Endothelial cell of umbilical vein (primary cell): ENCODE measurements at regions not wholly inside any gene's neighbourhood (a gene's known extent, or its start where the extent isn't known, plus 50 kb on each side); places are given as distances from the start of the nearest gene placed in this dataset.
"Not testable (repeated sequence)": the region's sequence is repeated elsewhere in the genome, so short reads cannot be mapped to it uniquely, and the experiment has no call there.

Experiments used
- EZH2 ChIP-seq: IDR thresholded peaks from 2 replicates; pipeline ENCODE4 v1.6.1; 2012; ENCODE audit warnings: borderline replicate concordance, low read depth, mild to moderate bottlenecking, moderate library complexity, low read length, inconsistent platforms; ENCODE audit not compliant: severe bottlenecking
- GATA2 ChIP-seq: IDR thresholded peaks from 2 replicates; pipeline ENCODE4 v1.7.0; 2011; ENCODE audit warnings: low read depth, mild to moderate bottlenecking, moderate library complexity, mixed read lengths, low read length; ENCODE audit not compliant: insufficient read length, insufficient read depth
- POLR2A ChIP-seq: IDR thresholded peaks from 2 replicates; pipeline ENCODE4 v1.6.1; 2012; ENCODE audit warnings: low read depth, mild to moderate bottlenecking, control low read depth, low read length
- POLR2AphosphoS5 ChIP-seq: IDR thresholded peaks from 2 replicates; pipeline ENCODE4 v1.6.1; 2012; ENCODE audit warnings: low read depth, mild to moderate bottlenecking, control low read depth, low read length, moderate library complexity; ENCODE audit not compliant: insufficient read depth
- TF ChIP-seq, protein P1 (sequence below), 2 donors: IDR thresholded peaks; 1 replicate in 1 of 2; 2 replicates in 1 of 2; pipeline ENCODE4 v1.5.1; 2011; ENCODE audit warnings: low read length in 2 of 2, mild to moderate bottlenecking in 2 of 2, moderate library complexity in 2 of 2, control low read depth in 1 of 2, inconsistent platforms in 1 of 2, low read depth in 1 of 2; ENCODE audit not compliant: insufficient read depth in 1 of 2; ENCODE audit errors: extremely low read depth in 1 of 2
- TF ChIP-seq, protein P2 (sequence below): IDR thresholded peaks from 2 replicates; pipeline ENCODE4 v1.6.1; 2011; ENCODE audit not compliant: insufficient read depth, insufficient read length

DNA sequence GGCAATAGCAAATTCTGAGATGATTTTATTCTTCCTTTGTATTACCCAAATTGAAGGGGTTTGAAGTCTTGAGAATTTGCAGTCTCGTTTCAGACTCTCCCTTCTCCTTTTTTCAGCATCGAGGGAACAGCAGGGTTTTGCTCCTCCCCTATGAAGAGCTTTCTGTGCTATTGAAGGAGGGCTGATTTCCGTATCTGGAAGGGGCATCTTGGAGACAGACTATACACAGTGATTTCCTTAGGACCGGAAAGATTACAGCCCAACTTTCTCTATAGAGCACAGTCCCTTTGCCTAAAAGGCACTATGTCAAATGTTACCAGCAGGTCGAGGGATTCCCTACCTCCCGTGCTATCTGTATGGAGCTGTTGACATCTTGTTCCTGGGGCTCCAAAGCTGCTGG is 50.2 kb upstream of the ZNF195 start:
- TF ChIP-seq, protein P1, sequence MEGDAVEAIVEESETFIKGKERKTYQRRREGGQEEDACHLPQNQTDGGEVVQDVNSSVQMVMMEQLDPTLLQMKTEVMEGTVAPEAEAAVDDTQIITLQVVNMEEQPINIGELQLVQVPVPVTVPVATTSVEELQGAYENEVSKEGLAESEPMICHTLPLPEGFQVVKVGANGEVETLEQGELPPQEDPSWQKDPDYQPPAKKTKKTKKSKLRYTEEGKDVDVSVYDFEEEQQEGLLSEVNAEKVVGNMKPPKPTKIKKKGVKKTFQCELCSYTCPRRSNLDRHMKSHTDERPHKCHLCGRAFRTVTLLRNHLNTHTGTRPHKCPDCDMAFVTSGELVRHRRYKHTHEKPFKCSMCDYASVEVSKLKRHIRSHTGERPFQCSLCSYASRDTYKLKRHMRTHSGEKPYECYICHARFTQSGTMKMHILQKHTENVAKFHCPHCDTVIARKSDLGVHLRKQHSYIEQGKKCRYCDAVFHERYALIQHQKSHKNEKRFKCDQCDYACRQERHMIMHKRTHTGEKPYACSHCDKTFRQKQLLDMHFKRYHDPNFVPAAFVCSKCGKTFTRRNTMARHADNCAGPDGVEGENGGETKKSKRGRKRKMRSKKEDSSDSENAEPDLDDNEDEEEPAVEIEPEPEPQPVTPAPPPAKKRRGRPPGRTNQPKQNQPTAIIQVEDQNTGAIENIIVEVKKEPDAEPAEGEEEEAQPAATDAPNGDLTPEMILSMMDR (IDR thresholded peaks at IDR 0.05; ENCODE audit: extremely low read depth in 1 of 2, insufficient read depth in 1 of 2, low read depth in 1 of 2, low read length in 2 of 2), result not testable (repeated sequence)
- not testable (repeated sequence) for TF ChIP-seq POLR2AphosphoS5, GATA2, EZH2, POLR2A
- TF ChIP-seq, protein P2, sequence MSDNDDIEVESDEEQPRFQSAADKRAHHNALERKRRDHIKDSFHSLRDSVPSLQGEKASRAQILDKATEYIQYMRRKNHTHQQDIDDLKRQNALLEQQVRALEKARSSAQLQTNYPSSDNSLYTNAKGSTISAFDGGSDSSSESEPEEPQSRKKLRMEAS, result not testable (repeated sequence)
